ENCODE measurements at regions not wholly inside any gene's neighbourhood (a gene's known extent, or its start where the extent isn't known, plus 50 kb on each side); places are given as distances from the start of the nearest gene placed in this dataset.

DNA sequence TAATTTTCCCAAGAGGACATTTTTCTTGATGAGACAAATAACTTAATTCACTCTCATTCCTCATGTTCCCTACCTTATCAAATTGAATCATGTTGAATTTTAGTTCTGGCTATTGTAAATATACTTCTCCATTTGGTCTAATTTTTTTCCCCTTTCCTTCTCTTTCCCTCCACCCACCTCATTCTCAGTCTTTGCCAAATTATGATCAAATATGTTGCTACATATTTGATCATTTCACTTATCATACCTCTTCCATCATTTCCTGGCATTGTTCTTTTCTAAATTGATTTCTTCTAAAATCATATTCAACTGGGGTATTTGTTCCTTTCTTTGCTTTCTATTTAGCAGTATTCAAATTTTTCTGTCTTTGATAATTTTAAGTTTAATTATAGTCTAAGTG is 52.3 kb downstream of the HDGFL1 start:
- H3K4me3 ChIP-seq: no peak overlapping the region
- in situ Hi-C loops (cut with MboI; ENCODE audit: low pct_unique_long_range_greater_than_20kb in 2 of 9, low sequenced_read_pairs in 9 of 9, unreplicated experiment in 9 of 9): no loop called here
- no peak overlapping the region for H3K27ac ChIP-seq
- peaks cover 2 to 9% of the 10 kb centered on the region in 2 donors for H3K4me1 ChIP-seq (replicated peaks in 1 of 2)
- ATAC-seq (replicated peaks in 6 of 8): no peak

DNA sequence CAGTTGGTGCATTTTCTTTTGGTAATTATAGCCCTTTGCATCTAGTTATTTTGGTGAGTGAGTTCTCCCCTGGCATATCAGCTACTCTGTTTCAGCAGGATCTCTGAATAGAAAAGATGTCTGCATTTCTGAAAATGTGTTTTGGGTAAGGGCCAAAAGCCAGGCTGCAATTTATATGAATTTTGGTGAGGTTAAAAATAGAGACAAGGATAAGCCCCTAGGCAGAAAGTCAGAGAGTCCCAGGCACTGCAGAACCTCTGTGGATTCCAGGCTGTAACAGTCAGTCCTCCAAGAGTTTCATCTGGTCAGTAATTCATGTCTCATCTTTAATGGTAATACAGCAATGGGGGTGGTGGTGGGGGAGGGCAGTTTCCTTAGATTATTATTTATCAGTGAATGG is 53.0 kb downstream of the HDGFL1 start:
- in situ Hi-C loops (cut with MboI; ENCODE audit: low pct_unique_long_range_greater_than_20kb in 2 of 9, low sequenced_read_pairs in 9 of 9, unreplicated experiment in 9 of 9): no loop called here
- H3K27ac ChIP-seq: no peak overlapping the region
- ATAC-seq (replicated peaks in 6 of 8): peak in 3 of 8 experiments; percentile 20 to 95 (median 62)
- peaks cover 2 to 9% of the 10 kb centered on the region in 2 donors for H3K4me1 ChIP-seq (replicated peaks in 1 of 2)
- no peak overlapping the region for H3K4me3 ChIP-seq

DNA sequence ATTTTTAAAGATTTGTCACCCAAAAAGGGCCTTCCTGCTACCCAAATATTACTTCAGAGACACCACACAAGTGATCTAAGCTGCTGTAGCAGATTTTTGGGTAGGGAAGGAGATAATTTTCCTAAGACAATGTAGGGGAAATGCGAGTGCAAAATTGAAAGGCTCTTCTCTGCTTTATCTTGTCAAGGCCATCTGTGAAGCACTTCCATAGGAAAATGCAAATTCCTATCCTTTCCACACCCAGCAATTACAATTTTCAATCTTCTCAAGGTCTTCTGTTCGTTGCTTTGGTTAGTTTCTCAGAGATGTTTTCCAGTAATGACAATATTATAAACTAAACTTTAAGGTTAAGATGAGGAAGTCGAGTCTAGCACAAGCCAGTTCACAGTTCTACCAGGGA is 53.4 kb downstream of the HDGFL1 start:
- peak in 2 of 8 experiments; percentile 63 to 64 for ATAC-seq (replicated peaks in 6 of 8)
- 6 to 100% (median 86%) methylated on average over 1 to 3 of the region's 3 CpGs; no CpG with 5 or more reads in 3 of the 10 experiments for WGBS, 10 experiments
- in situ Hi-C loops (cut with MboI; ENCODE audit: low pct_unique_long_range_greater_than_20kb in 2 of 9, low sequenced_read_pairs in 9 of 9, unreplicated experiment in 9 of 9): no loop called here
- Histone ChIP-seq H3K4me3 (no peak overlapping the region), H3K4me1 (replicated peaks in 1 of 2) (peaks cover 2 to 9% of the 10 kb centered on the region in 2 donors), H3K27ac (peak overlapping the region in 1 of 2 donors; percentile 47)

DNA sequence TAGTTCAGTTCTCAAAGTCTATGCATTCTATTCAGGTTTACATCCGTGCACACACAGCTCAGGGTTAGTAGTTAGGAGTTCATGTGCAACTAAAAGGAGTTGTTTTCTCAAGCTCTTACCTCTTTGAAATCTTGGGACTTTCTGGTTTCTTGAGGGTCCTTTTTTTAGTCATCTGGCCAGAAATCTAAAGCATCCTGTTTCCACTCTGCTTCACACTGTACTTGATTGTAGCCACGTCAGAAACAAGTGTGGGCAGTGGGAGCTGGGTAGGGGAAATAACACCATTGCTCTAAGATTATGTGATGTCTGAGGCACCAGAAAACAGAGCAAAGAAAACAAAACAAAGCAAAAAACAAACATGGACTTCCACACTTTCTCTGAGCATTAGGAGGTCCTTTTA is 58.3 kb downstream of the HDGFL1 start:
- 29 to 100% (median 93%) methylated on average over 1 to 2 of the region's 2 CpGs; no CpG with 5 or more reads in 2 of the 10 experiments for WGBS, 10 experiments

DNA sequence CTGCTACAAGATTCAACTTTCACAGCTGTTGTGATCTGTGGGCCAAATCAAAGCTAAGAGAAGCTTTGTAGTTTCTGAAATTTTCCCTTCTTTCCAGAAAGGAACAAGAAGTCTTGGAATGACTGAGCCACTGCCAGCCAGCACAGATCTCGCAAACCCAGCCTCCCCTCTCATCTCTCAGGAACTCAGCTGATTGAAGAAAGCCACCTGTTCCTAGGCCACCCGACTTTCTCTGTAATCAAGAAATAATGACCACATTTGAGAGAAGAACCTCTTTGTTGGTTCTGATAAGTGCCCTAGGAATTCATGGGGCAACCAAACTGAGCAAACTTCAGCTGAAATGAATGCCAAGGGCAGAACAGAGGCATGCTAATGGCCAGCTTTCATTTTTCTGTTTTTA is 61.7 kb downstream of the HDGFL1 start:
- no peak overlapping the region for H3K27ac ChIP-seq
- in situ Hi-C loops (cut with MboI; ENCODE audit: low pct_unique_long_range_greater_than_20kb in 2 of 9, low sequenced_read_pairs in 9 of 9, unreplicated experiment in 9 of 9): no loop called here
- no peak for ATAC-seq (replicated peaks in 6 of 8)
- H3K4me1 ChIP-seq (replicated peaks in 1 of 2): peaks cover 8 to 22% of the 10 kb centered on the region in 2 donors
- 0 to 50% (median 20%) methylated on average over 1 to 2 of the region's 2 CpGs; no CpG with 5 or more reads in 7 of the 10 experiments for WGBS, 10 experiments
- no peak overlapping the region for H3K4me3 ChIP-seq

More for the DNA sequence above, 58.3 kb downstream of the HDGFL1 start:
- H3K27ac ChIP-seq: no peak overlapping the region
- no peak for ATAC-seq (replicated peaks in 6 of 8)
- in situ Hi-C loops (cut with MboI; ENCODE audit: low pct_unique_long_range_greater_than_20kb in 2 of 9, low sequenced_read_pairs in 9 of 9, unreplicated experiment in 9 of 9): no loop called here
- peaks cover 7 to 30% of the 10 kb centered on the region in 2 donors for H3K4me1 ChIP-seq (replicated peaks in 1 of 2)
- no peak overlapping the region for H3K4me3 ChIP-seq

DNA sequence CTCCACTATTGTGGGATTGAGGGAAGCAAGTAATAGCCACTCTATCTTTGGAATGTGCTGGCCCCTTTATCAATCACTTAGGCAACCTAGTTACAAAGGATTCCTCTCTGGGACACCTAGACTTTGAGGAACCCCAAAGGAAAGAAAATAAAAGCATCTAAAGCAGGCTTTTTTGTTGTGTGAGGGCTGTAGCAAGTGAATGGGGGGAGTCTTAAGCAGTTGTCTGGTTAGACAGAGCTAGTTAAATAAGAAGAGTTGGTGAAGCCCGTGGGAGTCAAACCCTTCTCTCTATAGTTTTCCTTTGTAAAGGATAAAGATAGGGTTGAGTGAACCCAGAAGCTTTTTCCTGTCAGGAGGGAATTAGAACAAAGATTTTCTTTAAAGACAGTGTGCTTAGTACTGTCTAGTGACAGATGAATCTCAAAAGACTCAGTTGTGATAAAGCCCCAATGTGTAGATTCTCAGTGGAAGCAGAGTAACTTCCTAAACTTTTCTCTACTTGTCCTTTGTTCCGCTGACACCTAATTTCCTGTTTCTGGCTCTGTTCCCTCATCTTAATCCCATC is 63.3 kb downstream of the HDGFL1 start:
- H3K4me1 ChIP-seq (replicated peaks in 1 of 2): peaks cover 13 to 37% of the 10 kb centered on the region in 2 donors
- ATAC-seq (replicated peaks in 6 of 8): peak in 1 of 8 experiments; percentile 20
- no peak overlapping the region for H3K4me3 ChIP-seq
- WGBS, 10 experiments: 20 to 100% (median 88%) methylated on average over 1 to 2 of the region's 2 CpGs; no CpG with 5 or more reads in 3 of the 10 experiments
- no peak overlapping the region for H3K27ac ChIP-seq
- in situ Hi-C loops (cut with MboI; ENCODE audit: low pct_unique_long_range_greater_than_20kb in 2 of 9, low sequenced_read_pairs in 9 of 9, unreplicated experiment in 9 of 9): no loop called here

DNA sequence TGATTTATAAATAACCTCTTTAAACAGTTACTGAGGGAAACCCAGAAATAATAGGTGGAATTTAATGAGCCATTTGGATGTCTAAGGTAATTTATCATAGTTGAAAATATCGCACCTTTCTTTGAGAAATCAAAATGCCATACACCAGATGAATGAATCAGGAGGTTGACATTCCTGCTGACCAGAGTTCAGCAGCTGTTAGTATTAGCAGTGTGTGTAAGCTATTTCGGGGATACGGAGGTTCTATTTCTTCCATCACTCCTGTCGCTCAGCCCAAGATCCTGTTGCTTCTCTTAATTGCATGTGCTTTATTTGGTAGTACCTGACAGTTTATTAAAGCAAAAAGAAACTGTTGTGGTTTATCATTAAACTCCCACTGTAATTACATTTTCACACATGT is 67.1 kb downstream of the HDGFL1 start:
- Histone ChIP-seq H3K4me3 (no peak overlapping the region), H3K27ac (no peak overlapping the region), H3K4me1 (replicated peaks in 1 of 2) (peaks cover 13 to 22% of the 10 kb centered on the region in 2 donors)
- in situ Hi-C loops (cut with MboI; ENCODE audit: low pct_unique_long_range_greater_than_20kb in 2 of 9, low sequenced_read_pairs in 9 of 9, unreplicated experiment in 9 of 9): no loop called here
- WGBS, 10 experiments: 59 to 100% (median 81%) methylated on average over 3 to 4 of the region's 4 CpGs; no CpG with 5 or more reads in 2 of the 10 experiments
- peak in 3 of 8 experiments; percentile 39 to 56 (median 42) for ATAC-seq (replicated peaks in 6 of 8)

DNA sequence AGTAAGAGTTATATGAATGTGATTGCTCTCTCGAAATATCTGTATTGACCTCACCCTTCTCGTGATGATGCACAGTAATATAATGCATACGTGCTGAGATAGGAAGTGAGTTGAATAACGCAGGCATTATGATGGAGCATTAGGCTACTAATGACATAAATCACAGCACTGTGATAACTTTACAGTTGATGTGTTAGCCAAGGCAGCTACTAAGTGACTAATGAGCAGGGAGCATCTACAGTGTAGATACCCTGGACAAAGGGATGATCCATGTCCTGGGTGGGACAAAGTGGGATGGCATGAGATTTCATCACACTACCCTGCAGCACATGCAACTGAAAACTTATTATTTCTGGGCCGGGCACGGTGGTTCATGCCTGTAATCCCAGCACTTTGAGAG is 68.4 kb downstream of the HDGFL1 start:
- in situ Hi-C loops (cut with MboI; ENCODE audit: low pct_unique_long_range_greater_than_20kb in 2 of 9, low sequenced_read_pairs in 9 of 9, unreplicated experiment in 9 of 9): no loop called here
- no peak overlapping the region for H3K27ac ChIP-seq
- no peak overlapping the region for H3K4me3 ChIP-seq
- 33 to 86% (median 81%) methylated on average over 2 to 6 of the region's 6 CpGs; no CpG with 5 or more reads in 3 of the 10 experiments for WGBS, 10 experiments
- ATAC-seq (replicated peaks in 6 of 8): peak in 5 of 8 experiments; percentile 78 to 98 (median 88)
- H3K4me1 ChIP-seq (replicated peaks in 1 of 2): peaks cover 5 to 15% of the 10 kb centered on the region in 2 donors

DNA sequence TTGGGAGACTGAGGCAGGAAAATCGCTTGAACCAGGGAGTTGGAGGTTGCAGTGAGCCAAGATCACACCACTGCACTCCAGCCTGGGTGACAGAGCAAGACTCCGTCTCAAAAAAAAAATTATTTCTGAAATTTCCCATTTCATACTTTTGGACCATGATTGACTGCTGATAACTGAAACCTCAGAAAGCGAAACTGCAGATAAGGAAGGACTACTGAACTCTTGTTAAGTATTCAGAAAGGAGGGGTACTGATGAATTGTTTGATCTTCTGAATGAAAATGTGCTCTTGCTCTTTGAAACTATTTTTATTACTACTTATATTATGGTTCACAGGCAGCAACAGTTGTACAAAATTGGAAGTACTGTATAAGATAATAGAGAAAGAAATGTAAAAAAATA is 69.0 kb downstream of the HDGFL1 start:
- H3K4me3 ChIP-seq: no peak overlapping the region
- no peak overlapping the region for H3K27ac ChIP-seq
- in situ Hi-C loops (cut with MboI; ENCODE audit: low pct_unique_long_range_greater_than_20kb in 2 of 9, low sequenced_read_pairs in 9 of 9, unreplicated experiment in 9 of 9): no loop called here
- no peak for ATAC-seq (replicated peaks in 6 of 8)
- H3K4me1 ChIP-seq (replicated peaks in 1 of 2): peaks cover 5 to 15% of the 10 kb centered on the region in 2 donors
- 26 to 100% (median 83%) methylated on average over 1 to 3 of the region's 3 CpGs; no CpG with 5 or more reads in 1 of the 10 experiments for WGBS, 10 experiments

DNA sequence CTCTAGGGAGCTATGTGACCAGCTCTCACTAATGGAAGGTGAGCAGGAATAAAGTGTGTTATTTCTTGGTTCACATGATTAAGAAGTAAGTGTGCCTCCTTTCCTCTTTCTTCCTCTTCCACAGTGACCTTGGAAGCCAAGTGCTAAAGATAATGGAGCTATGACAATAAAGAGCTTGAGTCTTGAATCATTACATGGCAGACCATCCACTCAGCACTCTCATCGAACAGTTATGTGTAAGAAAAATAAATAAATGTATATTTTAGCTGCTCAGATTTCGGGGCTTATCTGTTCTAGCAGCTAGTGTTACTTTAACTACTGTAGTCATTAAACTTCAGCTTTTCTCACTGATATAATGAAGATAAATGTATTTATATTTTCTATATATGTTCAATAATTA is 72.9 kb downstream of the HDGFL1 start:
- in situ Hi-C loops (cut with MboI; ENCODE audit: low pct_unique_long_range_greater_than_20kb in 2 of 9, low sequenced_read_pairs in 9 of 9, unreplicated experiment in 9 of 9): no loop called here
- H3K4me1 ChIP-seq (replicated peaks in 1 of 2): peaks cover 0 to 4% of the 10 kb centered on the region in 2 donors
- no peak overlapping the region for H3K27ac ChIP-seq
- H3K4me3 ChIP-seq: no peak overlapping the region
- 20 to 100% (median 68%) methylated on average over 1 to 2 of the region's 2 CpGs; no CpG with 5 or more reads in 2 of the 10 experiments for WGBS, 10 experiments
- no peak for ATAC-seq (replicated peaks in 6 of 8)

DNA sequence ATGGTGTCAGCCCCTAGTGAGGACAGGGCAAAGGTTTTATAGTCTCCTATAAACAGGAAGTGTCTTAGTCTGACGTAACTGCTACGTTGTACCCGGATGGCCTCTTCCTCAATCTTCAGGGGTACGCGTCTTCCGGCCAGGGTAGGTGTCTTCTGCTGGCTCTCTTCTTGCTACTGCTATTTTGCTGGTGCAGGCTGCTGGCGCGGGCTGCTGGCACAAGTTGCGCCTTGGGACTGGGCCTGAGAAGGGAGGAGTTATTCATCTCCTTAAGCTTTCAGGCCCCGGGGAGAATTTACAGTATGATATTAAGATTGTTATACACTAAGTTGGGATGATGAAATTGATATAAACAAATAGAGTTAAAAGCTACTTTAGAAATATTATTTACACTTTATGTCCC is 74.4 kb downstream of the HDGFL1 start:
- Histone ChIP-seq H3K4me3 (no peak overlapping the region), H3K27ac (no peak overlapping the region), H3K4me1 (replicated peaks in 1 of 2) (no peaks in the 10 kb centered on the region)
- ATAC-seq (replicated peaks in 6 of 8): no peak
- WGBS, 10 experiments: 75 to 100% (median 93%) methylated on average over 1 to 9 of the region's 10 CpGs; no CpG with 5 or more reads in 4 of the 10 experiments
- in situ Hi-C loops (cut with MboI; ENCODE audit: low pct_unique_long_range_greater_than_20kb in 2 of 9, low sequenced_read_pairs in 9 of 9, unreplicated experiment in 9 of 9): no loop called here

DNA sequence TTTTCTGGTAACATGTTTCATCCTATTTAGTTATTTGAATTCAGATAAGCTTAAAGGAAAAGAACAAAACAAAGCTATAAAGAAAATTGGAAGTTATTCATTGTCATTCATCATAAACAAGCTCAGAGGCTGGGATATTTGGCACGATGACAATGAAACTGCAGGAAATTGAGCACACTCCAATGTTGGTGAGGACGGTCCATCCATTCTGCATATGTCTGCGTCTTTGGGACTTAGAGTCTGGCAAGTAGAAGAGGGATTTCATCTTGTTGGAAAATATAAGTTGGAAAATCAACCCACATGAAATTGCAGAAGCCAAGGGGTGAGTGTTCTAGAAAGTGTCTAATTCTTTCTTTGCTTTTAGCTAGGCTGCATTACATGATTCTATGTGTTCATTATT is 78.4 kb downstream of the HDGFL1 start:
- in situ Hi-C loops (cut with MboI; ENCODE audit: low pct_unique_long_range_greater_than_20kb in 2 of 9, low sequenced_read_pairs in 9 of 9, unreplicated experiment in 9 of 9): no loop called here
- WGBS, 10 experiments: 19 to 100% (median 100%) methylated on average over 1 to 3 of the region's 3 CpGs; no CpG with 5 or more reads in 3 of the 10 experiments
- Histone ChIP-seq H3K4me1 (replicated peaks in 1 of 2) (no peaks in the 10 kb centered on the region), H3K4me3 (no peak overlapping the region), H3K27ac (no peak overlapping the region)
- ATAC-seq (replicated peaks in 6 of 8): no peak

DNA sequence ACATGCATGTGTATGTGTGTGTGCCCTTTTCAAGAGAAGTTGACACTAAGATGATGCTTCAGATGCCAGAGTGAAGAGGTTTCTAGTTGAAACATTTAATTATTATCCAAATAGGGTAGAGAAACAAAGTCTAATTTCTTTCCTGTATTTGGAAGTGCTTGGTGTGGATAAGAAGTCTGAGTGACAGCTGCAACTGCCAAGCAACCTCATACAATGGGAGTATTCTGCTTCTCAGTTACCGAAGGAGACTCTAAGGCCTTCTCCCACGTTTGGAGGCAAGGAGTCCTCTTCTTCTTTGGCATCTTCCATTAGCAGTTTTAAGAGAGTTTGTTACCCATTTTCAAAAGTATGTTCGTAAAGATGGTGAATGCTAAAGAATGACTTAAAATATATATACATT is 82.4 kb downstream of the HDGFL1 start:
- in situ Hi-C loops (cut with MboI; ENCODE audit: low pct_unique_long_range_greater_than_20kb in 2 of 9, low sequenced_read_pairs in 9 of 9, unreplicated experiment in 9 of 9): no loop called here
- no peaks in the 10 kb centered on the region for H3K4me1 ChIP-seq (replicated peaks in 1 of 2)
- no peak overlapping the region for H3K4me3 ChIP-seq
- WGBS, 10 experiments: 7 to 100% (median 79%) methylated on average over 1 to 3 of the region's 3 CpGs; no CpG with 5 or more reads in 1 of the 10 experiments
- H3K27ac ChIP-seq: no peak overlapping the region
- no peak for ATAC-seq (replicated peaks in 6 of 8)

DNA sequence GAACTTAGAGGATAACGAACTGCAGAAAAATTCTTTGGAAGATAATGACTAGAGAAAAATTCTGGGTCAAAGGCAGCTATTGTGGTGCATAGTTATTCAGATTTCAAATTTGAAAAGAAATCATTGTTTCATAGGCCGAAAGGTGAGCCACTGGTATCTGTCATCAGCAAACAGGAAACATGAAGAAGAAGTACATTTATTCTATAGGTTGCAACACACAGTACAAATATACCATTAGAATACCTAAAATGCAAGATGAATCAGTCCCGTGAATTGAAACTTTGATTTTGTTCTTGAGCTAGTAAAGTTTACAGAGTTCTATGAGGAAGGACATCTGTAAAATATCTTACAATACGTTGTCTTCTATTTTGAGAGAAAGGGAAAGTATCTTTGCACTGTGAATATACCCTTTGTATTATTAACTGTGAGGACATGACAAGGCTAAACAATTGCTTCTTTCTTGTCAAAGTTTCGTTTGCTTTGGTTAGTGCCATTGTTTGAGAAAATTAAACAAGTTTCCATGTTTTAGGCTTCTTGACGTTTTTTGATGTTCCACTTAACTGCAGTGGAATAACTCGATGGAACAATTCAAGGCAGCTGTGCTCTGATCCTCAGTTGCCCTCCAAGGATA is 84.7 kb downstream of the HDGFL1 start:
- in situ Hi-C loops (cut with MboI; ENCODE audit: low pct_unique_long_range_greater_than_20kb in 2 of 9, low sequenced_read_pairs in 9 of 9, unreplicated experiment in 9 of 9): no loop called here
- Histone ChIP-seq H3K4me1 (replicated peaks in 1 of 2) (peaks cover 4 to 7% of the 10 kb centered on the region in 2 donors), H3K27ac (no peak overlapping the region), H3K4me3 (no peak overlapping the region)
- WGBS, 10 experiments: 19 to 92% (median 69%) methylated on average over 2 to 7 of the region's 7 CpGs; no CpG with 5 or more reads in 1 of the 10 experiments
- ATAC-seq (replicated peaks in 6 of 8): no peak

Measured in motor neuron (in vitro differentiated cells).